WTC11 (cell line): ENCODE measurements at regions not wholly inside any gene's neighbourhood (a gene's known extent, or its start where the extent isn't known, plus 50 kb on each side); places are given as distances from the start of the nearest gene placed in this dataset.

ENCODE experiments used
- ATAC-seq: fragments of 200-7000 bp; cut with Tn5 transposase; 2 replicates; pipeline ENCODE4 v1.10.0; 2021; ENCODE audit warnings: mild to moderate bottlenecking, moderate library complexity
- CTCF ChIA-PET: fragments of 300-600 bp; sonication (Branson Sonifier 250); formaldehyde crosslinking; loops from one replicate; lab custom pipeline; 2021; ENCODE audit warnings: antibody characterized with exemption; lab: Charles Lee
- POLR2A ChIA-PET: fragments of 350-600 bp; sonication (Branson Sonifier 250); formaldehyde crosslinking; loops from one replicate; lab custom pipeline; 2021; ENCODE audit warnings: antibody characterized with exemption; lab: Charles Lee
- DNase-seq: peaks from one replicate; pipeline ENCODE4 v3.0.0; 2021; ENCODE audit warnings: low spot score
- H3K27ac Mint-ChIP-seq: 2 replicates; pipeline ENCODE4 v1.8.0; 2021; ENCODE audit warnings: mixed read lengths
- H3K27me3 Mint-ChIP-seq: 2 replicates; pipeline ENCODE4 v1.8.0; 2021; ENCODE audit warnings: low read depth, mild to moderate bottlenecking, moderate library complexity, mixed read lengths
- H3K36me3 Mint-ChIP-seq: 2 replicates; pipeline ENCODE4 v1.8.0; 2021; ENCODE audit warnings: mixed read lengths
- H3K4me1 Mint-ChIP-seq: 2 replicates; pipeline ENCODE4 v1.8.0; 2022; ENCODE audit warnings: mixed read lengths
- H3K4me3 Mint-ChIP-seq: 2 replicates; pipeline ENCODE4 v1.8.0; 2021; ENCODE audit warnings: mild to moderate bottlenecking, moderate library complexity, mixed read lengths
- H3K9me3 Mint-ChIP-seq: 2 replicates; pipeline ENCODE4 v1.8.0; 2021; ENCODE audit warnings: mixed read lengths
- ATF1 ChIP-seq: sonication (generic); formaldehyde crosslinking; IDR thresholded peaks from 2 replicates; pipeline ENCODE4 v1.8.1; 2023; ENCODE audit warnings: mild to moderate bottlenecking, moderate library complexity, missing genetic modification reagents
- ATF6 ChIP-seq: sonication (generic); formaldehyde crosslinking; IDR thresholded peaks from 2 replicates; pipeline ENCODE4 v1.8.1; 2023; ENCODE audit warnings: mild to moderate bottlenecking, missing genetic modification reagents
- E2F1 ChIP-seq: sonication (generic); formaldehyde crosslinking; IDR thresholded peaks from 2 replicates; pipeline ENCODE4 v1.8.0; 2022; ENCODE audit warnings: mild to moderate bottlenecking, missing genetic modification reagents
- E2F5 ChIP-seq: sonication (generic); formaldehyde crosslinking; IDR thresholded peaks from 2 replicates; pipeline ENCODE4 v1.8.1; 2022; ENCODE audit warnings: mild to moderate bottlenecking, moderate library complexity, missing genetic modification reagents
- ESRRA ChIP-seq: sonication (generic); formaldehyde crosslinking; IDR thresholded peaks from 2 replicates; pipeline ENCODE4 v1.8.1; 2022; ENCODE audit warnings: mild to moderate bottlenecking, missing genetic modification reagents, borderline replicate concordance
- FOXJ3 ChIP-seq: sonication (generic); formaldehyde crosslinking; IDR thresholded peaks from 2 replicates; pipeline ENCODE4 v1.9.0; 2021; ENCODE audit warnings: missing genetic modification reagents, mild to moderate bottlenecking, borderline replicate concordance
- IRF2 ChIP-seq: sonication (generic); formaldehyde crosslinking; IDR thresholded peaks from 2 replicates; pipeline ENCODE4 v1.8.0; 2022; ENCODE audit warnings: low read depth, missing genetic modification reagents, borderline replicate concordance
- MXD4 ChIP-seq: fragments of 250-450 bp; sonication (Bioruptor Pico); IDR thresholded peaks from 2 replicates; pipeline ENCODE4 v1.8.0; 2021; ENCODE audit warnings: mild to moderate bottlenecking, moderate library complexity, borderline replicate concordance
- MYBL2 ChIP-seq: sonication (generic); formaldehyde crosslinking; IDR thresholded peaks from 2 replicates; pipeline ENCODE4 v1.8.1; 2023; ENCODE audit warnings: mild to moderate bottlenecking, moderate library complexity, missing genetic modification reagents
- NFYB ChIP-seq: sonication (generic); formaldehyde crosslinking; conservative IDR thresholded peaks from 2 replicates; pipeline ENCODE4 v1.8.0; 2022; ENCODE audit warnings: low read depth, missing genetic modification reagents
- NR1H2 ChIP-seq: sonication (generic); formaldehyde crosslinking; IDR thresholded peaks from 2 replicates; pipeline ENCODE4 v1.9.0; 2021; ENCODE audit warnings: mild to moderate bottlenecking, moderate library complexity, missing genetic modification reagents
- NR2C2 ChIP-seq: sonication (generic); formaldehyde crosslinking; IDR thresholded peaks from 2 replicates; pipeline ENCODE4 v1.8.0; 2022; ENCODE audit warnings: mild to moderate bottlenecking, missing genetic modification reagents
- OVOL2 ChIP-seq: fragments of 250-450 bp; sonication (Bioruptor Pico); IDR thresholded peaks from 2 replicates; pipeline ENCODE4 v1.9.0; 2021; ENCODE audit warnings: mild to moderate bottlenecking, borderline replicate concordance
- RELA ChIP-seq: sonication (generic); formaldehyde crosslinking; IDR thresholded peaks from 2 replicates; pipeline ENCODE4 v1.8.1; 2022; ENCODE audit warnings: missing genetic modification reagents, mild to moderate bottlenecking, borderline replicate concordance
- SMAD4 ChIP-seq: sonication (generic); formaldehyde crosslinking; IDR thresholded peaks from 2 replicates; pipeline ENCODE4 v1.8.0; 2022; ENCODE audit warnings: mild to moderate bottlenecking, missing genetic modification reagents
- ZNF121 ChIP-seq: sonication (generic); formaldehyde crosslinking; IDR thresholded peaks from 2 replicates; pipeline ENCODE4 v1.8.0; 2023; ENCODE audit warnings: missing genetic modification reagents
- ZNF263 ChIP-seq: sonication (generic); formaldehyde crosslinking; IDR thresholded peaks from 2 replicates; pipeline ENCODE4 v1.8.1; 2022; ENCODE audit warnings: low read depth, mild to moderate bottlenecking, moderate library complexity, missing genetic modification reagents
- ZNF396 ChIP-seq: fragments of 250-450 bp; sonication (Bioruptor Pico); IDR thresholded peaks from 2 replicates; pipeline ENCODE4 v1.8.0; 2021; ENCODE audit warnings: mild to moderate bottlenecking, moderate library complexity, borderline replicate concordance
- ZNF416 ChIP-seq: fragments of 250-450 bp; sonication (Bioruptor Pico); IDR thresholded peaks from 2 replicates; pipeline ENCODE4 v1.9.0; 2021; ENCODE audit warnings: mild to moderate bottlenecking, inconsistent platforms
- ZNF423 ChIP-seq: fragments of 250-450 bp; sonication (Bioruptor Pico); IDR thresholded peaks from 2 replicates; pipeline ENCODE4 v2.1.2; 2022; ENCODE audit warnings: mild to moderate bottlenecking, moderate library complexity
- TF ChIP-seq, protein P1 (sequence below): fragments of 200-600 bp; IDR thresholded peaks from 2 replicates; pipeline ENCODE4 v1.8.0; 2022; ENCODE audit warnings: antibody characterized with exemption
- TF ChIP-seq, protein P2 (sequence below): sonication (generic); formaldehyde crosslinking; IDR thresholded peaks from 2 replicates; pipeline ENCODE4 v1.8.0; 2022; ENCODE audit warnings: mild to moderate bottlenecking, missing genetic modification reagents
- TF ChIP-seq, protein P3 (sequence below): sonication (generic); formaldehyde crosslinking; IDR thresholded peaks from 2 replicates; pipeline ENCODE4 v1.8.1; 2022; ENCODE audit warnings: mild to moderate bottlenecking, missing genetic modification reagents, moderate library complexity, borderline replicate concordance

GRCh38 chr10:10830293-10830986, 187.2 kb upstream of the CELF2 start:
- DNase-seq: no peak
- no peaks in the 10 kb centered on the region; the same call in 1 of the 2 replicates for H3K27me3 Mint-ChIP-seq
- H3K27ac Mint-ChIP-seq: no peak overlapping the region
- no peak for ATAC-seq
- CTCF ChIA-PET: no interaction called here
- H3K4me3 Mint-ChIP-seq: no peak overlapping the region
- TF ChIP-seq, protein P1, sequence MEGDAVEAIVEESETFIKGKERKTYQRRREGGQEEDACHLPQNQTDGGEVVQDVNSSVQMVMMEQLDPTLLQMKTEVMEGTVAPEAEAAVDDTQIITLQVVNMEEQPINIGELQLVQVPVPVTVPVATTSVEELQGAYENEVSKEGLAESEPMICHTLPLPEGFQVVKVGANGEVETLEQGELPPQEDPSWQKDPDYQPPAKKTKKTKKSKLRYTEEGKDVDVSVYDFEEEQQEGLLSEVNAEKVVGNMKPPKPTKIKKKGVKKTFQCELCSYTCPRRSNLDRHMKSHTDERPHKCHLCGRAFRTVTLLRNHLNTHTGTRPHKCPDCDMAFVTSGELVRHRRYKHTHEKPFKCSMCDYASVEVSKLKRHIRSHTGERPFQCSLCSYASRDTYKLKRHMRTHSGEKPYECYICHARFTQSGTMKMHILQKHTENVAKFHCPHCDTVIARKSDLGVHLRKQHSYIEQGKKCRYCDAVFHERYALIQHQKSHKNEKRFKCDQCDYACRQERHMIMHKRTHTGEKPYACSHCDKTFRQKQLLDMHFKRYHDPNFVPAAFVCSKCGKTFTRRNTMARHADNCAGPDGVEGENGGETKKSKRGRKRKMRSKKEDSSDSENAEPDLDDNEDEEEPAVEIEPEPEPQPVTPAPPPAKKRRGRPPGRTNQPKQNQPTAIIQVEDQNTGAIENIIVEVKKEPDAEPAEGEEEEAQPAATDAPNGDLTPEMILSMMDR: no peak
- TF ChIP-seq ZNF263 (CRISPR knock-in tag) (no peak), MYBL2 (CRISPR knock-in tag) (no peak), NR2C2 (CRISPR knock-in tag) (no peak), E2F5 (CRISPR knock-in tag) (no peak), ZNF396 (no peak), NR1H2 (CRISPR knock-in tag) (no peak), ZNF416 (CRISPR knock-in tag) (no peak), ZNF121 (CRISPR knock-in tag) (no peak), ZNF423 (CRISPR knock-in tag) (no peak)
- TF ChIP-seq, protein P2, sequence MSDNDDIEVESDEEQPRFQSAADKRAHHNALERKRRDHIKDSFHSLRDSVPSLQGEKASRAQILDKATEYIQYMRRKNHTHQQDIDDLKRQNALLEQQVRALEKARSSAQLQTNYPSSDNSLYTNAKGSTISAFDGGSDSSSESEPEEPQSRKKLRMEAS (CRISPR knock-in tag): no peak
- TF ChIP-seq, protein P3, sequence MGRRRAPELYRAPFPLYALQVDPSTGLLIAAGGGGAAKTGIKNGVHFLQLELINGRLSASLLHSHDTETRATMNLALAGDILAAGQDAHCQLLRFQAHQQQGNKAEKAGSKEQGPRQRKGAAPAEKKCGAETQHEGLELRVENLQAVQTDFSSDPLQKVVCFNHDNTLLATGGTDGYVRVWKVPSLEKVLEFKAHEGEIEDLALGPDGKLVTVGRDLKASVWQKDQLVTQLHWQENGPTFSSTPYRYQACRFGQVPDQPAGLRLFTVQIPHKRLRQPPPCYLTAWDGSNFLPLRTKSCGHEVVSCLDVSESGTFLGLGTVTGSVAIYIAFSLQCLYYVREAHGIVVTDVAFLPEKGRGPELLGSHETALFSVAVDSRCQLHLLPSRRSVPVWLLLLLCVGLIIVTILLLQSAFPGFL: no peak
- POLR2A ChIA-PET: no interaction called here
- H3K4me1 Mint-ChIP-seq: peaks cover 15% of the 10 kb centered on the region
- peaks cover 10% of the 10 kb centered on the region for H3K9me3 Mint-ChIP-seq
- no peaks in the 10 kb centered on the region for H3K36me3 Mint-ChIP-seq

DNA sequence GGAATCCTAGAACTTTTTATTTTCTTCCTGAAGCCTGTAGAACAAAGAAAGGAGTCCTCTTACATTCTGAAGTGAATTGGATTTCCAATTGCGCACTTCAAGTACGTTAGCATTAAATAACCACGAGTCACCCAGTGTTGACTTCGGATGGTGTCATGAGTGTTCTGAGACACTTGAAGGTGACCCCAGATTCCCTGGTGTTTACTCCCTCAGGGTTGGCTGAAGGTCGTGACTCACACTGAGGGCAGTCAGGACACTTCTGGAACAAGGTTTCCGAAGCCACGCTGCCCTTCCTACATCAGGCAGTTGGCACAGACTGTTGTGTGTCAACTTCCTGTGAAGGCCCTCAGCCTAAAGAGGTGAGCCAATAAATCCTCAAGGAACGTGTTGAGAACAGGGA, 186.6 kb upstream of the CELF2 start:
- H3K36me3 Mint-ChIP-seq: no peaks in the 10 kb centered on the region
- POLR2A ChIA-PET: no interaction called here
- DNase-seq (no peak), ATAC-seq (no peak)
- CTCF ChIA-PET: no interaction called here
- no peaks in the 10 kb centered on the region; the same call in 1 of the 2 replicates for H3K27me3 Mint-ChIP-seq
- H3K9me3 Mint-ChIP-seq: peaks cover 15% of the 10 kb centered on the region
- peaks cover 15% of the 10 kb centered on the region for H3K4me1 Mint-ChIP-seq
- H3K4me3 Mint-ChIP-seq: no peak overlapping the region
- no peak overlapping the region for H3K27ac Mint-ChIP-seq
- no peak for TF ChIP-seq ATF1 (CRISPR knock-in tag)
- no peak for TF ChIP-seq RELA (CRISPR knock-in tag)
- no peak for TF ChIP-seq E2F1 (CRISPR knock-in tag)
- TF ChIP-seq MXD4 (CRISPR knock-in tag): no peak
- TF ChIP-seq, protein P1: no peak
- TF ChIP-seq NFYB (CRISPR knock-in tag): no peak
- no peak for TF ChIP-seq SMAD4 (CRISPR knock-in tag)
- no peak for TF ChIP-seq ESRRA
- no peak for TF ChIP-seq ATF6 (CRISPR knock-in tag)
- no peak for TF ChIP-seq IRF2 (CRISPR knock-in tag)
- no peak for TF ChIP-seq FOXJ3
- no peak for TF ChIP-seq NR1H2 (CRISPR knock-in tag)
- TF ChIP-seq OVOL2 (CRISPR knock-in tag): no peak
